Hepatocyte (in vitro differentiated cells): ENCODE measurements at regions not wholly inside any gene's neighbourhood (a gene's known extent, or its start where the extent isn't known, plus 50 kb on each side); places are given as distances from the start of the nearest gene placed in this dataset.

Experiments used
- EZH2 ChIP-seq: fragments of 200-600 bp; sonication (generic); IDR thresholded peaks from 2 replicates; pipeline ENCODE4 v1.6.1; 2016; ENCODE audit warnings: antibody characterized with exemption, mild to moderate bottlenecking, borderline replicate concordance
- TF ChIP-seq, protein P1 (sequence below): fragments of 200-600 bp; sonication (generic); IDR thresholded peaks from 2 replicates; pipeline ENCODE4 v1.5.1; 2016; ENCODE audit warnings: antibody characterized with exemption, mild to moderate bottlenecking; ENCODE audit not compliant: poor library complexity

- TF ChIP-seq EZH2, result no peak
- TF ChIP-seq, protein P1, sequence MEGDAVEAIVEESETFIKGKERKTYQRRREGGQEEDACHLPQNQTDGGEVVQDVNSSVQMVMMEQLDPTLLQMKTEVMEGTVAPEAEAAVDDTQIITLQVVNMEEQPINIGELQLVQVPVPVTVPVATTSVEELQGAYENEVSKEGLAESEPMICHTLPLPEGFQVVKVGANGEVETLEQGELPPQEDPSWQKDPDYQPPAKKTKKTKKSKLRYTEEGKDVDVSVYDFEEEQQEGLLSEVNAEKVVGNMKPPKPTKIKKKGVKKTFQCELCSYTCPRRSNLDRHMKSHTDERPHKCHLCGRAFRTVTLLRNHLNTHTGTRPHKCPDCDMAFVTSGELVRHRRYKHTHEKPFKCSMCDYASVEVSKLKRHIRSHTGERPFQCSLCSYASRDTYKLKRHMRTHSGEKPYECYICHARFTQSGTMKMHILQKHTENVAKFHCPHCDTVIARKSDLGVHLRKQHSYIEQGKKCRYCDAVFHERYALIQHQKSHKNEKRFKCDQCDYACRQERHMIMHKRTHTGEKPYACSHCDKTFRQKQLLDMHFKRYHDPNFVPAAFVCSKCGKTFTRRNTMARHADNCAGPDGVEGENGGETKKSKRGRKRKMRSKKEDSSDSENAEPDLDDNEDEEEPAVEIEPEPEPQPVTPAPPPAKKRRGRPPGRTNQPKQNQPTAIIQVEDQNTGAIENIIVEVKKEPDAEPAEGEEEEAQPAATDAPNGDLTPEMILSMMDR, result no peak
Observed at GRCh38 chr7:18386607-18387006, 108.9 kb upstream of the HDAC9 start.
